Stimulated activated memory B cell treated with anti-CD40 and anti-IgM and Interleukin-4, amounts not matched to agents 10 μg/mL and 1 μg/mL and 100 μg/mL, for 72 hours (primary cell): ENCODE measurements at regions not wholly inside any gene's neighbourhood (a gene's known extent, or its start where the extent isn't known, plus 50 kb on each side); places are given as distances from the start of the nearest gene placed in this dataset.

Experiments used
- ATAC-seq: fragments of 150-1000 bp; cut with Tn5 transposase; 2 replicates; pipeline ENCODE4 v1.10.0; 2021
- H3K27ac Mint-ChIP-seq: one replicate; pipeline ENCODE4 v1.8.0; 2022; ENCODE audit warnings: mild to moderate bottlenecking, mixed read lengths
- H3K27me3 Mint-ChIP-seq: one replicate; pipeline ENCODE4 v1.8.0; 2022; ENCODE audit warnings: mixed read lengths
- H3K36me3 Mint-ChIP-seq: one replicate; pipeline ENCODE4 v1.8.0; 2022; ENCODE audit warnings: mixed read lengths
- H3K4me1 Mint-ChIP-seq: one replicate; pipeline ENCODE4 v1.8.0; 2022; ENCODE audit warnings: mixed read lengths
- H3K4me3 Mint-ChIP-seq: one replicate; pipeline ENCODE4 v1.8.0; 2022; ENCODE audit warnings: mild to moderate bottlenecking, moderate library complexity, mixed read lengths
- H3K9me3 Mint-ChIP-seq: one replicate; pipeline ENCODE4 v1.8.0; 2022; ENCODE audit warnings: mixed read lengths

GRCh38 chr1:98325646-98326440 is 335.7 kb upstream of the SNX7 start:
- Mint-ChIP-seq H3K27ac (no peak overlapping the region), H3K27me3 (no peaks in the 10 kb centered on the region), H3K9me3 (no peaks in the 10 kb centered on the region), H3K4me1 (no peaks in the 10 kb centered on the region), H3K4me3 (no peak overlapping the region), H3K36me3 (no peaks in the 10 kb centered on the region)
- ATAC-seq: no peak

GRCh38 chr1:98323906-98324358 is 337.6 kb upstream of the SNX7 start:
- Mint-ChIP-seq H3K27me3 (no peaks in the 10 kb centered on the region), H3K4me3 (no peak overlapping the region), H3K4me1 (no peaks in the 10 kb centered on the region), H3K27ac (no peak overlapping the region), H3K9me3 (peaks cover 4% of the 10 kb centered on the region), H3K36me3 (no peaks in the 10 kb centered on the region)
- ATAC-seq: no peak

- H3K36me3 Mint-ChIP-seq: no peaks in the 10 kb centered on the region
- H3K4me3 Mint-ChIP-seq: no peak overlapping the region
- peaks cover 4% of the 10 kb centered on the region for H3K9me3 Mint-ChIP-seq
- no peak overlapping the region for H3K27ac Mint-ChIP-seq
- no peaks in the 10 kb centered on the region for H3K27me3 Mint-ChIP-seq
- ATAC-seq: no peak
- H3K4me1 Mint-ChIP-seq: no peaks in the 10 kb centered on the region
Observed at GRCh38 chr1:98323388-98323787, 338.1 kb upstream of the SNX7 start.

- Mint-ChIP-seq H3K27me3 (no peaks in the 10 kb centered on the region), H3K4me3 (no peak overlapping the region), H3K9me3 (peaks cover 4% of the 10 kb centered on the region), H3K4me1 (no peaks in the 10 kb centered on the region), H3K27ac (no peak overlapping the region), H3K36me3 (no peaks in the 10 kb centered on the region)
- ATAC-seq: no peak
Observed at GRCh38 chr1:98322966-98323365, 338.6 kb upstream of the SNX7 start.

- no peaks in the 10 kb centered on the region for H3K4me1 Mint-ChIP-seq
- no peak overlapping the region for H3K27ac Mint-ChIP-seq
- H3K4me3 Mint-ChIP-seq: no peak overlapping the region
- H3K9me3 Mint-ChIP-seq: peaks cover 4% of the 10 kb centered on the region
- H3K27me3 Mint-ChIP-seq: no peaks in the 10 kb centered on the region
- ATAC-seq: no peak
- H3K36me3 Mint-ChIP-seq: no peaks in the 10 kb centered on the region
Observed at GRCh38 chr1:98322086-98322485, 339.4 kb upstream of the SNX7 start.

- no peak overlapping the region for H3K27ac Mint-ChIP-seq
- ATAC-seq: no peak
- no peaks in the 10 kb centered on the region for H3K36me3 Mint-ChIP-seq
- H3K4me1 Mint-ChIP-seq: no peaks in the 10 kb centered on the region
- peaks cover 4% of the 10 kb centered on the region for H3K9me3 Mint-ChIP-seq
- H3K27me3 Mint-ChIP-seq: no peaks in the 10 kb centered on the region
- no peak overlapping the region for H3K4me3 Mint-ChIP-seq
Observed at GRCh38 chr1:98321191-98321590, 340.3 kb upstream of the SNX7 start.

GRCh38 chr1:98316286-98316905 is 345.1 kb upstream of the SNX7 start:
- H3K36me3 Mint-ChIP-seq: no peaks in the 10 kb centered on the region
- H3K4me3 Mint-ChIP-seq: no peak overlapping the region
- no peaks in the 10 kb centered on the region for H3K27me3 Mint-ChIP-seq
- peaks cover 4% of the 10 kb centered on the region for H3K9me3 Mint-ChIP-seq
- ATAC-seq: no peak
- H3K4me1 Mint-ChIP-seq: no peaks in the 10 kb centered on the region
- no peak overlapping the region for H3K27ac Mint-ChIP-seq

GRCh38 chr1:98315309-98315708 is 346.2 kb upstream of the SNX7 start:
- Mint-ChIP-seq H3K36me3 (no peaks in the 10 kb centered on the region), H3K4me3 (no peak overlapping the region), H3K27ac (no peak overlapping the region), H3K27me3 (no peaks in the 10 kb centered on the region), H3K9me3 (peaks cover under 1% of the 10 kb centered on the region), H3K4me1 (no peaks in the 10 kb centered on the region)
- ATAC-seq: no peak

- Mint-ChIP-seq H3K9me3 (no peaks in the 10 kb centered on the region), H3K27me3 (no peaks in the 10 kb centered on the region), H3K36me3 (no peaks in the 10 kb centered on the region), H3K4me3 (no peak overlapping the region), H3K27ac (no peak overlapping the region), H3K4me1 (no peaks in the 10 kb centered on the region)
- ATAC-seq: no peak
Observed at GRCh38 chr1:98314601-98315000, 346.9 kb upstream of the SNX7 start.

GRCh38 chr1:98306517-98307089 is 354.9 kb upstream of the SNX7 start:
- no peaks in the 10 kb centered on the region for H3K4me1 Mint-ChIP-seq
- H3K4me3 Mint-ChIP-seq: no peak overlapping the region
- no peak for ATAC-seq
- H3K27ac Mint-ChIP-seq: no peak overlapping the region
- no peaks in the 10 kb centered on the region for H3K9me3 Mint-ChIP-seq
- H3K36me3 Mint-ChIP-seq: no peaks in the 10 kb centered on the region
- no peaks in the 10 kb centered on the region for H3K27me3 Mint-ChIP-seq

- no peaks in the 10 kb centered on the region for H3K27me3 Mint-ChIP-seq
- H3K4me3 Mint-ChIP-seq: no peak overlapping the region
- H3K4me1 Mint-ChIP-seq: no peaks in the 10 kb centered on the region
- H3K27ac Mint-ChIP-seq: no peak overlapping the region
- H3K36me3 Mint-ChIP-seq: no peaks in the 10 kb centered on the region
- ATAC-seq: no peak
- no peaks in the 10 kb centered on the region for H3K9me3 Mint-ChIP-seq
Observed at GRCh38 chr1:98305362-98305761, 356.2 kb upstream of the SNX7 start.

GRCh38 chr1:98304888-98305287 is 356.6 kb upstream of the SNX7 start:
- H3K36me3 Mint-ChIP-seq: no peaks in the 10 kb centered on the region
- H3K4me3 Mint-ChIP-seq: no peak overlapping the region
- no peaks in the 10 kb centered on the region for H3K27me3 Mint-ChIP-seq
- no peak overlapping the region for H3K27ac Mint-ChIP-seq
- H3K9me3 Mint-ChIP-seq: no peaks in the 10 kb centered on the region
- H3K4me1 Mint-ChIP-seq: no peaks in the 10 kb centered on the region
- ATAC-seq: no peak

GRCh38 chr1:98299861-98300260 is 361.7 kb upstream of the SNX7 start:
- ATAC-seq: no peak
- H3K36me3 Mint-ChIP-seq: no peaks in the 10 kb centered on the region

GRCh38 chr1:98299313-98299712 is 362.2 kb upstream of the SNX7 start:
- Mint-ChIP-seq H3K9me3 (no peaks in the 10 kb centered on the region), H3K27ac (no peak overlapping the region), H3K27me3 (no peaks in the 10 kb centered on the region), H3K36me3 (no peaks in the 10 kb centered on the region), H3K4me3 (no peak overlapping the region), H3K4me1 (no peaks in the 10 kb centered on the region)
- ATAC-seq: no peak

More at GRCh38 chr1:98299861-98300260, 361.7 kb upstream of the SNX7 start:
- Mint-ChIP-seq H3K9me3 (no peaks in the 10 kb centered on the region), H3K4me1 (no peaks in the 10 kb centered on the region), H3K27ac (no peak overlapping the region), H3K4me3 (no peak overlapping the region), H3K27me3 (no peaks in the 10 kb centered on the region)

- Mint-ChIP-seq H3K4me1 (no peaks in the 10 kb centered on the region), H3K9me3 (no peaks in the 10 kb centered on the region), H3K27me3 (no peaks in the 10 kb centered on the region), H3K4me3 (no peak overlapping the region), H3K36me3 (no peaks in the 10 kb centered on the region), H3K27ac (no peak overlapping the region)
- no peak for ATAC-seq
Observed at GRCh38 chr1:98298319-98298718, 363.2 kb upstream of the SNX7 start.

- Mint-ChIP-seq H3K27ac (no peak overlapping the region), H3K36me3 (no peaks in the 10 kb centered on the region), H3K9me3 (no peaks in the 10 kb centered on the region), H3K4me1 (no peaks in the 10 kb centered on the region), H3K4me3 (no peak overlapping the region), H3K27me3 (no peaks in the 10 kb centered on the region)
- ATAC-seq: no peak
Observed at GRCh38 chr1:98296681-98297080, 364.8 kb upstream of the SNX7 start.
